ENCODE measurements at regions not wholly inside any gene's neighbourhood (a gene's known extent, or its start where the extent isn't known, plus 50 kb on each side); places are given as distances from the start of the nearest gene placed in this dataset.

GRCh38 chr1:178606839-178607238 is 93.9 kb downstream of the TEX35 start:
- TF ChIP-seq POLR2A (IDR thresholded peaks at IDR 0.05; ENCODE audit: low read length) (no peak), GATA1 (IDR thresholded peaks at IDR 0.05; ENCODE audit: low read depth, low read length) (no peak)
